ENCODE measurements at regions not wholly inside any gene's neighbourhood (a gene's known extent, or its start where the extent isn't known, plus 50 kb on each side); places are given as distances from the start of the nearest gene placed in this dataset.

- no peak for ATAC-seq (ENCODE audit: insufficient number of reproducible peaks, low FRiP score, low read depth)
- no peak for TF ChIP-seq CTCF (IDR thresholded peaks at IDR 0.05)
- H3K27me3 ChIP-seq (replicated peaks; ENCODE audit: insufficient read depth), result no peaks in the 10 kb centered on the region
- no peak overlapping the region for H3K4me3 ChIP-seq
- no peak for DNase-seq (ENCODE audit: low spot score)
- no peaks in the 10 kb centered on the region for H3K36me3 ChIP-seq
- peaks cover 0 to 10% of the 10 kb centered on the region in 2 donors for H3K4me1 ChIP-seq (ENCODE audit: control insufficient read depth in 1 of 2, low read depth in 2 of 2)
- H3K27ac ChIP-seq, result no peak overlapping the region
- H3K9me3 ChIP-seq, result no peaks in the 10 kb centered on the region
These were observed 1277.3 kb downstream of the SLITRK5 start for GRCh38 chr13:88948501-88948900.

GRCh38 chr13:88958821-88959220 is 1287.7 kb downstream of the SLITRK5 start:
- H3K4me3 ChIP-seq, result no peak overlapping the region
- H3K27ac ChIP-seq, result no peak overlapping the region
- H3K27me3 ChIP-seq (replicated peaks; ENCODE audit: insufficient read depth), result no peaks in the 10 kb centered on the region
- ATAC-seq (ENCODE audit: insufficient number of reproducible peaks, low FRiP score, low read depth) (no peak), DNase-seq (ENCODE audit: low spot score) (no peak)
- H3K36me3 ChIP-seq, result no peaks in the 10 kb centered on the region
- H3K4me1 ChIP-seq (ENCODE audit: control insufficient read depth in 1 of 2, low read depth in 2 of 2), result peaks cover 0 to 8% of the 10 kb centered on the region in 2 donors
- H3K9me3 ChIP-seq, result no peaks in the 10 kb centered on the region
- no peak for TF ChIP-seq CTCF (IDR thresholded peaks at IDR 0.05)

- no peaks in the 10 kb centered on the region for H3K27me3 ChIP-seq (replicated peaks; ENCODE audit: insufficient read depth)
- H3K4me1 ChIP-seq (ENCODE audit: control insufficient read depth in 1 of 2, low read depth in 2 of 2), result peaks cover 0 to 9% of the 10 kb centered on the region in 2 donors
- no peak overlapping the region for H3K27ac ChIP-seq
- no peaks in the 10 kb centered on the region for H3K36me3 ChIP-seq
- ATAC-seq (ENCODE audit: insufficient number of reproducible peaks, low FRiP score, low read depth) (no peak), DNase-seq (ENCODE audit: low spot score) (no peak)
- H3K9me3 ChIP-seq, result no peaks in the 10 kb centered on the region
- no peak for TF ChIP-seq CTCF (IDR thresholded peaks at IDR 0.05)
- no peak overlapping the region for H3K4me3 ChIP-seq
These were observed 1305.3 kb downstream of the SLITRK5 start for GRCh38 chr13:88976466-88976865.

- TF ChIP-seq CTCF (IDR thresholded peaks at IDR 0.05), result no peak
- Histone ChIP-seq H3K27ac (no peak overlapping the region), H3K4me1 (ENCODE audit: control insufficient read depth in 1 of 2, low read depth in 2 of 2) (peaks cover 0 to 9% of the 10 kb centered on the region in 2 donors), H3K4me3 (no peak overlapping the region), H3K27me3 (replicated peaks; ENCODE audit: insufficient read depth) (no peaks in the 10 kb centered on the region), H3K36me3 (no peaks in the 10 kb centered on the region), H3K9me3 (no peaks in the 10 kb centered on the region)
- ATAC-seq (ENCODE audit: insufficient number of reproducible peaks, low FRiP score, low read depth) (no peak), DNase-seq (ENCODE audit: low spot score) (no peak)
These were observed 1307.4 kb downstream of the SLITRK5 start for GRCh38 chr13:88978607-88979006.

GRCh38 chr13:88979465-88980175 is 1308.4 kb downstream of the SLITRK5 start:
- no peak for ATAC-seq (ENCODE audit: insufficient number of reproducible peaks, low FRiP score, low read depth)
- Histone ChIP-seq H3K4me3 (peak overlapping the region; percentile 32), H3K27ac (no peak overlapping the region)

More at GRCh38 chr13:88979465-88980175, 1308.4 kb downstream of the SLITRK5 start:
- TF ChIP-seq CTCF (IDR thresholded peaks at IDR 0.05), result peak; percentile 26
- Histone ChIP-seq H3K36me3 (no peaks in the 10 kb centered on the region), H3K9me3 (no peaks in the 10 kb centered on the region), H3K27me3 (replicated peaks; ENCODE audit: insufficient read depth) (no peaks in the 10 kb centered on the region), H3K4me1 (ENCODE audit: control insufficient read depth in 1 of 2, low read depth in 2 of 2) (peaks cover 0 to 9% of the 10 kb centered on the region in 2 donors)
- no peak for DNase-seq (ENCODE audit: low spot score)

All from thoracic aorta (tissue), 2 donors.